ENCODE measurements at regions not wholly inside any gene's neighbourhood (a gene's known extent, or its start where the extent isn't known, plus 50 kb on each side); places are given as distances from the start of the nearest gene placed in this dataset.

DNA sequence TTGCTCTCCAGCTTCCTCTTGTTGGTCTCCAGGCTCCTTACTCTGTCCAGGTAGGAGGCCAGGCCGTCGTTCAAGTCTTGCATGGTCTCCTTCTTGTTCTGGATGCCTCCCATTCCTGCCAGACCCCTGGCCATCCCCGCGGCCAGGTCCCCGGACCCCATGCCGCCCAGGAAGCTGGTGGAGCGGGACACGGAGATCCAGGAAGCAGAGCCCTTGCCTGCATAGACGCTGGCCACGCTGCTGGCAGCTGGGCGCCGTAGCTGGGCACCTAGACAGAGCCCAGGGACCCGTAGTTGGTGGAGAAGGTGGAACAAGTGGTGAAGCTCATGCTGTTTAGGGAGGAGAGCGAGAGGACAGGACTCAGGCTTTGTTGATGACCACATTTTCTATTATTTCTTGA is 1584.0 kb upstream of the ACO1 start:
- DNase-seq (no peak), ATAC-seq (no peak)
- Mint-ChIP-seq H3K4me1 (no peaks in the 10 kb centered on the region), H3K27ac (no peak overlapping the region), H3K36me3 (no peaks in the 10 kb centered on the region), H3K9me3 (ENCODE audit: low read depth) (peaks cover 3% of the 10 kb centered on the region), H3K27me3 (no peaks in the 10 kb centered on the region), H3K4me3 (no peak overlapping the region)
- CTCF ChIA-PET = no interaction called here

DNA sequence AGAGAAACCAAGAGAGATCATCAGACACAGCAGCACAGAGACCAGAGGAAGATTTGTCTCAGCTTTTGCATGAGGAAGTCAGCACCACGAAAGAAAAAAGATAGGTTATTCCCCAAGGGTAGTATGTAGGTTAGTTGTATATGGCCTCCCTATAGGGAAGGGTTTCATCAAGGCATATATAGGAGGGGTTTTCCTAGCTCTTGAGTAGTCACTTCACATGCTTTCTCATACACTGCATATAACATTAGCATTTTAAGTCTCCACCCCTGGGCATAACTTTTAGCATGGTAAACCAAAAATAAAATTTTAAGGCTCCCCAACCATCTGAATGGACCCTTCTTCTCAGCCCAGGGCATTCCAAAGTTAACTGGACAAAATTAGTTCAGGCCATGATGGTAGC is 1571.6 kb upstream of the ACO1 start:
- no peak for DNase-seq
- CTCF ChIA-PET = no interaction called here
- H3K27ac Mint-ChIP-seq = no peak overlapping the region
- no peaks in the 10 kb centered on the region for H3K4me1 Mint-ChIP-seq
- H3K36me3 Mint-ChIP-seq = peaks cover 1% of the 10 kb centered on the region
- no peak for ATAC-seq
- no peaks in the 10 kb centered on the region for H3K9me3 Mint-ChIP-seq (ENCODE audit: low read depth)
- H3K4me3 Mint-ChIP-seq = no peak overlapping the region
- no peaks in the 10 kb centered on the region for H3K27me3 Mint-ChIP-seq

DNA sequence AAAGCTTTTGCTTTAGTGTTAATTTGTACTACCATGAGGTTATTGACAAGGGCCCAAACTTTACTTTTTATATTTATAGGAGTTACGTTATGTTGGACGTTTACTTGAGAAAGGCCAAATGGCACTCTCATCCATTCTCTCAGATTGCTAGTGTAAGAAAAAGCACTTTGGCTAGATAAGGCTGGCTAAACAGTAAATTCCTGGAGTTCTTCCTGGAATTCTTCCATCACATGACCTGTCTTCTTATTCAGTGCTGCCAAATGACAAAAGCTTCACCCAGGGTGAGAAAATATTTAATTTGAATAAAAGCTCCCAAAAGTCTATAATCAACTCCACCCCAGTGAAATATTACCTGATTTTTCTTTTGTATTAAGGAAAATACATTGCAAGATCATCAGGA is 1568.9 kb upstream of the ACO1 start:
- no peaks in the 10 kb centered on the region for H3K36me3 Mint-ChIP-seq
- no peaks in the 10 kb centered on the region for H3K4me1 Mint-ChIP-seq
- CTCF ChIA-PET = no interaction called here
- no peak overlapping the region for H3K4me3 Mint-ChIP-seq
- ATAC-seq = no peak
- no peak for DNase-seq
- H3K27me3 Mint-ChIP-seq = no peaks in the 10 kb centered on the region
- H3K9me3 Mint-ChIP-seq (ENCODE audit: low read depth) = peaks cover 3% of the 10 kb centered on the region
- H3K27ac Mint-ChIP-seq = no peak overlapping the region

DNA sequence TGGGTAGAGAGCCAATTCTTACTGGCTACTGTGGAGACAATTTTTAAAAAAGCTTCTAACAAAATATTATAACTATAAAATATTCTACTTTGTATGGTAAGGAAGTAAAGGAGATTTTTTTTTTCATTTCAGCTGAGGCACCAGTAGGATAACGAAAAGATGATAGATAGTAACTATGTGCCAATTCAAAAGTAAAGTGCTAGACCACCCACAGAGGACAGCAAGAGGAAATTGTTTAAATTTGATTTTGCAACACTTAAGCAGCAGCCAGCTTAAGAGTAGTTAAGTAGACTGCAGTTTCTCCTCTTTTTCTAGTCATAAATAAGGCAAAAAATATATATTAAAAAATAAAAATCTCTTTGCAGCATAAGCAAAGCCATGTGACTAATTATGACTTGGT is 1539.3 kb upstream of the ACO1 start:
- ATAC-seq (no peak), DNase-seq (no peak)
- Mint-ChIP-seq H3K9me3 (ENCODE audit: low read depth) (no peaks in the 10 kb centered on the region), H3K27me3 (no peaks in the 10 kb centered on the region), H3K4me1 (no peaks in the 10 kb centered on the region), H3K36me3 (no peaks in the 10 kb centered on the region), H3K4me3 (no peak overlapping the region), H3K27ac (no peak overlapping the region)
- CTCF ChIA-PET = no interaction called here

DNA sequence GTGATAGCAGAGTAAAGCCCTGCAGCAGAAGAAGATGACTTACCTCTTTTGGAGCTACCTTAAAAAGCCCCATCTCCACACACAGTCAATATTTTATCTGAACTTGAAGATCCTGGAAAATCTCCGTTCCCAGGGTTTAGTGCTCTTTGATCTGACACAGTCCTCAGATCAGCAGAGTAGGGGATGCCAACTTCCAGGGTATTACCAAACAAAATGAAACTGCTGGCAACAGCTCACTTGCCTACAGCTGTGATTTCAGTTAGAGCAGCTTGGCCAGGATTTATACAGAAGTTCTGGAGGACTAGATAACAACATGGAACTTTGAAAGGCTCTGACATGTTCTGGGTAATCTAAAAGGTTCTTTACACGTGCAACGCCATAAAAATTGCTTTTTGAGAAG is 1537.8 kb upstream of the ACO1 start:
- CTCF ChIA-PET = no interaction called here
- no peaks in the 10 kb centered on the region for H3K9me3 Mint-ChIP-seq (ENCODE audit: low read depth)
- H3K27me3 Mint-ChIP-seq = no peaks in the 10 kb centered on the region
- H3K4me3 Mint-ChIP-seq = no peak overlapping the region
- no peak overlapping the region for H3K27ac Mint-ChIP-seq
- ATAC-seq (no peak), DNase-seq (no peak)
- no peaks in the 10 kb centered on the region for H3K36me3 Mint-ChIP-seq
- no peaks in the 10 kb centered on the region for H3K4me1 Mint-ChIP-seq

DNA sequence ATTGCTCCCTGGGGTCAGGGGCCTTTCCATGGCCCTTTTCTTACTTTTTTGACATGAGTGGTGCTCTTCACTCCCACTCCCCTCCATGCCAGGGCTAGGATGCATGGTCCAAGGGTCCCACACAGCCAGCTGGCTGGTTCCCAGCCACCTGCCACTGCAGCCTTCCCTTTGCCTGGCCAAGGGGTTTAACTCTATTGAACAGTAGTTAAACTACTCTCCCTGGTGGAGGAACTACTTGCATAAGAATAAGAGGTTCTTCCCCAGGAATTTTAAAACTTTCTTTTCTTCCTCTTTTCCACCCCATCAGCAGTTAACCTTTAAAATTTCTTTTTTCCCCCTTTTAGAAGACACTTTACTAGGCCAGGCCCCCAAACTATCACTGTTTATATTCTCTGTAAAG is 1532.8 kb upstream of the ACO1 start:
- Mint-ChIP-seq H3K36me3 (no peaks in the 10 kb centered on the region), H3K27me3 (no peaks in the 10 kb centered on the region), H3K27ac (no peak overlapping the region), H3K9me3 (ENCODE audit: low read depth) (no peaks in the 10 kb centered on the region), H3K4me3 (no peak overlapping the region), H3K4me1 (no peaks in the 10 kb centered on the region)
- DNase-seq (no peak), ATAC-seq (no peak)
- CTCF ChIA-PET = no interaction called here

DNA sequence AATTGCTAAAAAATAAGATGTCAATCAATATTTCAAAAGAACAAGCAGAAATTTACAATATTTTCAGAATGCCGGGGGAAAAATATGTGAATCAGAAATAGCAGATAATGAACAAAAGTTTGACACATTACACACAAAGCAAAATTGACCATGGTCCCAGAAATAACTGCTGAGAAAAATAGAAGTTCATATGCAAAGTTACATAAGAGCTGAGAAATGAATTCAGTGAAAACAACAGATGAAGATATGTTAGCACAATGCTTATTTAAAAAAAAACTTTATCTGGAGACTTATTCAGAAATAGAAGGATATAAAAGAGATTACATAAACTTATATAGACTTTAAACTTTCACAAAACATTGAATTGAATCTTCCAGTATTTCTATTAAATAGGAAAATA is 1483.7 kb upstream of the ACO1 start:
- no peak overlapping the region for H3K4me3 Mint-ChIP-seq
- H3K4me1 Mint-ChIP-seq = no peaks in the 10 kb centered on the region
- CTCF ChIA-PET = no interaction called here
- ATAC-seq = no peak
- H3K9me3 Mint-ChIP-seq (ENCODE audit: low read depth) = no peaks in the 10 kb centered on the region
- DNase-seq = no peak
- H3K27me3 Mint-ChIP-seq = no peaks in the 10 kb centered on the region
- no peaks in the 10 kb centered on the region for H3K36me3 Mint-ChIP-seq
- H3K27ac Mint-ChIP-seq = no peak overlapping the region

DNA sequence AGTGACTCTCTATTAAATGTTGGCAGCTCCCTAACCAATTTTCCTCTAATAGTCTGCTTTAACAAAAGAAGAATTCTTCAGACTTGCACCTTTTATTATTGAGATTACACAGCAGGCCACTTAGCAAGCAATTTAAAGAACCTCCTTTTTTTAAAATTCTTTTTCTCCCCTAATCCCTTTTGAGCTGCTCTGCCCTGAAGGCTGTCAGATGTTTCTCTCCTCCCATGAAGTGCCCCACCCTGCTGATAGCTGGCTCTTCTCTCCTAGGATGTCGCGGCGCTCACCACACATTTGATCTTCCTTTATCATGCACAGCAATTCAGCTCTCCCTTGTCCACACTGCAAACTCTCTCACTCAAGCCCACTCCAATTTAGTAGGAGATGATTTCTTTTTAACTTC is 1471.1 kb upstream of the ACO1 start:
- no peak overlapping the region for H3K27ac Mint-ChIP-seq
- no peak for DNase-seq
- no peak for ATAC-seq
- H3K36me3 Mint-ChIP-seq = no peaks in the 10 kb centered on the region
- H3K27me3 Mint-ChIP-seq = no peaks in the 10 kb centered on the region
- H3K9me3 Mint-ChIP-seq (ENCODE audit: low read depth) = no peaks in the 10 kb centered on the region
- CTCF ChIA-PET = no interaction called here
- H3K4me3 Mint-ChIP-seq = no peak overlapping the region
- H3K4me1 Mint-ChIP-seq = no peaks in the 10 kb centered on the region

DNA sequence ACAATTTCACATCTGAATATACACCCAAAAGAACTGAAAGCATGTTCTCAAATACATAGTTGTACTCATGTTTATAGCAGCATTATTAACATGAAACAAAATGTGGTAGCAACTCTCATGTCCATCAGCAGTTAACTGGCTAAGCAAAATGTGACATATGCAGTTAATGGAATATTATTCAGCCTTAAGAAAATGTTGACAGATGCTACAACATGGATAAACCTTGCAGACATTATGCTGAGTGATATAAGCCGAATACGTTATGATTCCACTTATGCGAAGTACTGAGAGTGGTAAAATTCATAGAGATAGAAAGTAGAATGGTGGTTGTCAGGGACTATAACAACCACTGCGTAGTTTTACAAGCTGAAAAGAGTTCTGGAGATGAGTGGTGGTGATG is 1469.0 kb upstream of the ACO1 start:
- Mint-ChIP-seq H3K27ac (no peak overlapping the region), H3K27me3 (no peaks in the 10 kb centered on the region), H3K9me3 (ENCODE audit: low read depth) (no peaks in the 10 kb centered on the region), H3K4me1 (no peaks in the 10 kb centered on the region), H3K36me3 (no peaks in the 10 kb centered on the region), H3K4me3 (no peak overlapping the region)
- ATAC-seq (no peak), DNase-seq (no peak)
- CTCF ChIA-PET = no interaction called here

DNA sequence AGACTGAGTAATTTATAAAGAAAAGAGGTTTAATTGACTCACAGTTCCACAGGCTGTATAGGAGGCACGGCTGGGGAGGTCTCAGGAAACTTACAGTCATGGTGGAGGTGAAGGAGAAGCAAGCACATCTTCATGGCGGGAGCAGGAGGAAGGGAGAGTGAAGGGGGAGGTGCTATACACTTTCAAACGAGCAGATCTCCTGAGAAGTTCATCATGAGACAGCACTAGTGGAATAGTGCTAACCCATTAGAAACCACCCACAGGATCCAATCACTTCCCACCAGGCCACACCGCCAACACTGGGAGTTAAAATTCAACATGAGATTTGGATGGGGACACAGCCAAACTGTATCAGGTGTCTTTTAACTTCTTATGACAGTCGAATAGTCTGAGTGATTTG is 1459.3 kb upstream of the ACO1 start:
- H3K27me3 Mint-ChIP-seq = no peaks in the 10 kb centered on the region
- CTCF ChIA-PET = no interaction called here
- H3K4me3 Mint-ChIP-seq = no peak overlapping the region
- no peaks in the 10 kb centered on the region for H3K36me3 Mint-ChIP-seq
- no peaks in the 10 kb centered on the region for H3K9me3 Mint-ChIP-seq (ENCODE audit: low read depth)
- H3K27ac Mint-ChIP-seq = no peak overlapping the region
- H3K4me1 Mint-ChIP-seq = no peaks in the 10 kb centered on the region
- DNase-seq = no peak
- ATAC-seq = no peak

DNA sequence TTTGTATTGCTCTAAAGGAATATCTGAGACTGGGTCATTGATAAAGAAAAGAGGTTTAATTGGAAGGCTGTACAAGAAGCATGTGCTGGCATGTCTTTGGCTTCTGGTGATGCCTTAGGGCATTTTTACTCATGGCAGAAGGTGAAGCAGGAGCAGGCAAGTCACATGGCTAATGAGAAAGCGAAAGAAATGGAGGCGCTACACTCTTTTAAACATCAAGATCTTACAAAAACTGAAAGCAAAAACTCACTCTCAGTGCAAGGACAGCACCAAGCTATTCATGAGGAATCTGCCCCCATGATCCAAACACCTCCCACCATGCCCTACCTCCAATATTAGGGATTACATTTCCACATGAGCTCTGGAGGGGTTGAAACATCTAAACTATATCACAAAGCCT is 1458.8 kb upstream of the ACO1 start:
- no peak overlapping the region for H3K27ac Mint-ChIP-seq
- H3K36me3 Mint-ChIP-seq = no peaks in the 10 kb centered on the region
- no peaks in the 10 kb centered on the region for H3K4me1 Mint-ChIP-seq
- ATAC-seq = no peak
- no peaks in the 10 kb centered on the region for H3K9me3 Mint-ChIP-seq (ENCODE audit: low read depth)
- DNase-seq = no peak
- CTCF ChIA-PET = no interaction called here
- H3K27me3 Mint-ChIP-seq = no peaks in the 10 kb centered on the region
- H3K4me3 Mint-ChIP-seq = no peak overlapping the region

DNA sequence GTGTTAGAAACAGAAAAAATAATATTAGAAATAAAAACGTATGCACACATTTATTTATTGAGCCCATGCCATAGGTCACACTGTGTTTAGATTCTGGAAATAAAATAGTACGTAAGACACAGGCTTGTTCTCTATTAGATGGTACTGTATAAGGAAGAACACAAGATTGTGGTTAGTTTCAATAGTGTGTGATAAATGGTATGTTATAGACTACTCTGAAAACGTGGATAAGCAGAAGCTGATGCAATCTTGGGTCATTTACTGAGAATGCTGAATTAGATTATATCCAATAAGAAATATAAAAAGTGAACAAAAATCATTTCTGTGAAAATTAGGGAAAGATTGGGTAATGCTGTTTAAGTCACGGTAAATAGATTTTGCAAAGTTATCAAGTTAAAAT is 1456.4 kb upstream of the ACO1 start:
- ATAC-seq (no peak), DNase-seq (no peak)
- CTCF ChIA-PET = no interaction called here
- no peaks in the 10 kb centered on the region for H3K4me1 Mint-ChIP-seq
- H3K4me3 Mint-ChIP-seq = no peak overlapping the region
- H3K36me3 Mint-ChIP-seq = no peaks in the 10 kb centered on the region
- no peak overlapping the region for H3K27ac Mint-ChIP-seq
- no peaks in the 10 kb centered on the region for H3K9me3 Mint-ChIP-seq (ENCODE audit: low read depth)
- H3K27me3 Mint-ChIP-seq = no peaks in the 10 kb centered on the region

DNA sequence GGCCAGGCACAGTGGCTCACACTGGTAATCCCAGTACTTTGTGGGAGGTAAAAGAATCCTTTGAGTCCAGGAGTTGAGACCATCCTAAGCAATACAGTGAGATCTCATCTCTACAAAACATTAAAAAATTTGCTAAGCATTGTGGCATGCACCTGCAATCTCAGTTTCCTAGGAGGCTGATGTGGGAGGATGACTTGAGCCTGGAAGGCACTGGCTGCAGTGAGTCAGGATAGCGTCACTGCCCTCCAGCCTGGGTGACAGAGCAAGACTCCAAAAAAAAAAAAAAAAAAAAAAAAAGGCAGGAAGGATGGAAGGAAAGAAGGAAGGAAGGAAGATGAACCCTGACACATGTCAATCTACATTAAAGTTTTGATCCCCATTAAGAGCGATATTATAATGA is 1452.2 kb upstream of the ACO1 start:
- Mint-ChIP-seq H3K27me3 (no peaks in the 10 kb centered on the region), H3K4me1 (no peaks in the 10 kb centered on the region), H3K36me3 (no peaks in the 10 kb centered on the region), H3K4me3 (no peak overlapping the region), H3K9me3 (ENCODE audit: low read depth) (no peaks in the 10 kb centered on the region), H3K27ac (no peak overlapping the region)
- no peak for DNase-seq
- CTCF ChIA-PET = no interaction called here
- ATAC-seq = no peak

DNA sequence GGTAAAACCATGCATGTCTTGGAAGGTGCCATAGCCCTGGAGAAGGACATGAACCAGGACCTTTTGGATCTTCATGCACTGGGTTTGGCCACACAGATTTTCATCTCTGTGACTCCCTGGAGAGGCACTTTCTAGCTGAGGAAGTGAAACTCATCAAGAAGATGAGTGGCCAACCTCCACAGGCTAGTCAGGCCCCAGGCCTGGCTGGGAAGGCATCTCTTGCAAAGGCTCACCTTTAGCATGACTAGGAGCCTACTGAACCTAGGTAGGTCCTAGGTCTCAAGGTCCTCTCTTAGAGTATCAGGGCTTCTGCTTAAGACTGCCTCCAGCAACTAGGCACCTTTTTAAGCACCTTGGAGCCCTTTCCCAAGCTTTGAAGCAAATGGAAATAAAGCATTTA is 1448.7 kb upstream of the ACO1 start:
- Mint-ChIP-seq H3K36me3 (no peaks in the 10 kb centered on the region), H3K4me3 (no peak overlapping the region), H3K27me3 (no peaks in the 10 kb centered on the region), H3K9me3 (ENCODE audit: low read depth) (no peaks in the 10 kb centered on the region), H3K27ac (no peak overlapping the region), H3K4me1 (no peaks in the 10 kb centered on the region)
- DNase-seq (no peak), ATAC-seq (no peak)
- CTCF ChIA-PET = no interaction called here

DNA sequence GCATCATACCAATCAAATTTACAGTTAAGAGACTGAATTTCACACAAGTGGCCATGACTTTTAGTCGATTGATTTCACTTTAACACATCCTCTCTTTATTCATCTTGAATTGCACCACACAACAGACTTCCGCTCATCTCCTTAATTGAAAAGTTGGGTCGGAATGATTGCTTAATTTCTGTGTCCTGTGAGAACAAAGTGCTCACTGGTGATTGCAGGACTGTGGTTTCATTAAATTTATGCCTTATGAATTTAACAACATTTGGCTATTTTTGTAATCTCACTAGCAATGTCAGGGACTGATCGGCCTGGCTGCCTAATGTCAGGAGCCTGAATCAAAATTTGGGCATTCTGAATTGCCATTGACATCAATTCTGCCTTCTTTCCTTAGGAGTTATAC is 1447.3 kb upstream of the ACO1 start:
- no peak for ATAC-seq
- H3K27me3 Mint-ChIP-seq = no peaks in the 10 kb centered on the region
- H3K27ac Mint-ChIP-seq = no peak overlapping the region
- H3K9me3 Mint-ChIP-seq (ENCODE audit: low read depth) = no peaks in the 10 kb centered on the region
- no peak overlapping the region for H3K4me3 Mint-ChIP-seq
- CTCF ChIA-PET = no interaction called here
- no peaks in the 10 kb centered on the region for H3K36me3 Mint-ChIP-seq
- no peak for DNase-seq
- no peaks in the 10 kb centered on the region for H3K4me1 Mint-ChIP-seq

Data from activated CD8-positive, alpha-beta memory T cell treated with anti-CD3 and anti-CD28 coated beads, Interleukin-2, amount 10 ng/mL, durations not matched to agents 7 days and 5 days (primary cell).